Hematopoietic multipotent progenitor cell treated with erythropoietin and hydrocortisone succinate and interleukin-3 and kit ligand, for 17 days (in vitro differentiated cells): ENCODE measurements at regions not wholly inside any gene's neighbourhood (a gene's known extent, or its start where the extent isn't known, plus 50 kb on each side); places are given as distances from the start of the nearest gene placed in this dataset.

Experiments
- DNase-seq: peaks from one replicate; pipeline ENCODE4 v3.0.0-alpha.2; 2015; ENCODE audit warnings: low spot score

- DNase-seq, result no peak
Measured at GRCh38 chr1:18535391-18536210, 54.9 kb downstream of the KLHDC7A start.

- no peak for DNase-seq
Measured at GRCh38 chr1:18536356-18536755, 55.6 kb downstream of the KLHDC7A start.

- DNase-seq, result no peak
Measured at GRCh38 chr1:18536915-18537314, 56.2 kb downstream of the KLHDC7A start.

DNA sequence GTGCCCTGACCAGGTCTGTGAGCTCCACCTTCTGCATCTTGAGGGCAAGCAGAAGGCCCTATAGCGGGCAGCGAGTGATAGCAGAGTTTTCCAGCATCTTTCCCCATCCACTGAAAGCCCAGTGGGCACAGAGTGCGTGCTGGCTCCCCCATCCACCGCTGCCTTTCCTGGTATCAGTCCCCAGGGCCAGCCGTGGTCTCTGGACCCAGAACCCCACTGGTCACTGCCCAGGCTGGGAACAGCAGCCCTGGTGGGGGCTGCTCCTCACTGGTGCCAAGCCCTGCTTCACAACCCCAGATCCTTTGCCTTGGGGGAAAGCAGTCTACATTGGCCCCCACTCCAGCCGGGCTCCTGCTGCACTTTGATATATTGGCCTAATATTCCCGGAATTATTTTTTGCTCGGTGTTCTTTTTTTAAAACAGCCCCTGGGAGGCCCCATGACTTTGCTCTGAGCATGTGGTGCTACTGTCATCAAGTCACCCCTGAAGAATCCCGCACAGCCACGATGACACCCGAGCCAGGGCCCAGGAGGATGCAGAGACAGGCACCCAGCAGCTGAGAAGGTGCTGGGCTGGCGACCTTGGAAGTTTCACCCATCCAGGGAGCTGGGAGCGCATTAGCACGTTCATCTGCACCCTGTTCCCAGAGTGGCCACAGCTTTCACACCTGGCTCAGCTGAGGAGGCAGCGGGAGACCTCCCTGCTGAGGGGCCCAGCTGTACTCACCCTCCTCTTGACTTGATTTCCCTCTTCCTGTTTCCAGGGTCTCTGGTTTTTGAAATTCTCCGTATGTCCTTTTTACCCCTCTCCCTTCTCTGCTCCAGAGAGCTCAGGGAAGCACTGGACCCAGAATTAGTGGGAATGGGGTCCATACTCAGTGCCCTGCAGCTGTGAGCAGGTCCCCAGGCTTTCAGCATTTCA is 56.9 kb downstream of the KLHDC7A start:
- DNase-seq, result no peak

DNA sequence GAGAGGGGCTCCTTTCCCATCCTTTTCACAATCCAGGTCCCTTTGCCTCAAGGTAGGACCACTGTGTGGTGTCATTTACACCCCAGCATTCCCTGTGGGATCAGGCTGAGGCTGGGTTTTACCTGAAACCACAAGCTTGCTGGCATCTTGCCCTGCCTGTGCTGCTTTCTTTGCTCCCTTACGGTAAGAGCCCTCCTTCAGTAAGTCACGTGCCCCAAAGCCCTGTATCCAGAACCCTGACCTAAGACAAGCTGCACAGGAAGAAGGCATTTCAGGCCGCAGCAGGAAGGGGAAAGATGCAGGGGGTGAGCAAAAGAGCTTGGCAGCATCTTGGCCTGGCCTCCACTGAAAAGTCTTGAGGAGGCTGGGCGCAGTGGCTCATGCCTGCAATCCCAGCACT is 58.4 kb downstream of the KLHDC7A start:
- DNase-seq, result no peak

DNA sequence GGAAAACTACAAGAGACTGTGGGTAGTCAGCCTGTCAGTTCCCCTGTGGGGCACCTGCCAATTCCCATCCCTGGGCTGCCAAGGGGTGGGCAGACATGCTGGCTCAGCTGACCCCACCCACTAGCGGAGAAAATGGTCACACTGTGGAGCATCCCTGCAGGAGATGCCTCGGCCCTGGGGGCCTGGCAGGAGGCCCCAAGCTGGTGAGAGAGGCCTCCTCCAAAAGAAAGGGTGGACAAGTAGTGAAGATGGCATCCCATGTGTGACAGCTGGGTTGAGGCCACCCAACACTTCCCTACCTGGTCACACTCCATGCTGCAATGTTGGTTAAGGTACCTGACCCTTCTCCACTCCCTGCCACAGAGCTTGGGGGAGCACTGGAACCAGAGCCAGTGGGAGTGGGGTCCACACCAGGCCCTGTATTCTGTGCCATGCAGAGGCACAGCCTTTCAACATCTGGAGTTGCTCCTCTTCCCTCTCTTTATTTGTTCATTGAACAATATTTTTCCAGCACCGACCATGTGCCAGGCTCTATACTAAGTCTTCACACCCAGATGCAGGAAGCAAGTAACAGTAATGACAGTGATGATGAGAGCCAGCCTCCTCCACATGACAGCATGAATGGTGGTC is 59.5 kb downstream of the KLHDC7A start:
- no peak for DNase-seq

GRCh38 chr1:18541046-18541795 is 60.5 kb downstream of the KLHDC7A start:
- DNase-seq, result no peak

DNA sequence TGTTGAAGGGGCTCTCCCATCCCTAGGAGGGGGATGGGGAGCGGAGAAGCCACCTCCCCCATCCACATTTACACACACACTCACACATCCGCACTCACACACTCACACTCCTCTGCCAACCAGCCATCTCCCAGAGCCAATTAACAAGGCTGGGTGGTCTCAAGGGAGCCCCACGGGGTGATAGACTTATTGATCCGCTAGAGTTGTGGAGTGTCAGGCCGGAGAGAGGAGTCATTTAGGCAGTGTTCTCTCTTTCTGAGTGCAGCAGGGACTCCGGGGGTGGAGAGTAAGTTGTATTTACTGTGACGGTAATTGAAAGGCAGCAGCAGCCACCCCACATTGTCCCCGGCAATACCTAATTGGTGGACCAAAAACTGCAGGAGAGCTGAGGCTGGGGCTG is 61.6 kb downstream of the KLHDC7A start:
- no peak for DNase-seq

- no peak for DNase-seq
Measured at GRCh38 chr1:18546026-18546425, 65.3 kb downstream of the KLHDC7A start.

DNA sequence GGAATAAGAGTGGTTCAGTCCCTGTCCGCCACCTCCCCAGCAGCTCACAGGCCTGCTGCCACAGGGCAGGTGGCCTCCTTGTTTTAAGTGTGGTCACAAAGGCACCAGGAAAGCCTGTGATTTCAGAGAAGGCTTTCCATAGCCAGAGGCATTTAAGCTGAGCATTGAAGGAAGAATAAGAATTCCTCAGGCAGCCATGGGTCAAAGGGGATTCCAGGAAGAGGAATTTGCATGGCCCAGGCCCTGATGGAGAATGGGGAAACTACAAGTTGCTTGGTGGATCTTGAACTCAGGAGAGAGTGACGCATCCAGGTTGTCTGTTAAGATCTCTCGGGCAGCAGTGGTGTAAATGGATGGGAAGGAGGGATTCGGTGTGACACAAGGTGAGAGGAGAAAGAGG is 66.7 kb downstream of the KLHDC7A start:
- no peak for DNase-seq

GRCh38 chr1:18548643-18549042 is 67.9 kb downstream of the KLHDC7A start:
- no peak for DNase-seq

- no peak for DNase-seq
Measured at GRCh38 chr1:18549106-18549505, 68.4 kb downstream of the KLHDC7A start.

DNA sequence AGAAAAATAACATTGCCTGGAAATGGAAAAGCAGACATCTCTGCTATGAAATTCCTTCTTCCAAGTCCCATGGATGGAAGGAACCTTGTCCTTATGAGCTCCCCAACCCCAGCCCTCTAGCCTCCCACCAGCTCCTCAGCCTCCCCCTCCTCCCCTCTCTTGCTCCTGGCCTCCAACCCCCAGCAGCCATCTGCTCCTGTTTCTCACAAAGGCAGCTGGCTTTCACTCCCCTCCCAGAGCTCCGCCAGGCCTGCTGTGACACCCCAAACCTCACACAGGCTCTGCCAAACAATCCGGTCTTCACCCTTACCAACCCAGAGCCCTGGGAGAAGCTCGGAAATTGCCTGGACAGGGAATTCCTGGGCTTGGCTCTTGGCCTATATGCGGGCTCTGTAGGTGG is 69.2 kb downstream of the KLHDC7A start:
- DNase-seq, result no peak

- no peak for DNase-seq
Measured at GRCh38 chr1:18552631-18553030, 71.9 kb downstream of the KLHDC7A start.

DNA sequence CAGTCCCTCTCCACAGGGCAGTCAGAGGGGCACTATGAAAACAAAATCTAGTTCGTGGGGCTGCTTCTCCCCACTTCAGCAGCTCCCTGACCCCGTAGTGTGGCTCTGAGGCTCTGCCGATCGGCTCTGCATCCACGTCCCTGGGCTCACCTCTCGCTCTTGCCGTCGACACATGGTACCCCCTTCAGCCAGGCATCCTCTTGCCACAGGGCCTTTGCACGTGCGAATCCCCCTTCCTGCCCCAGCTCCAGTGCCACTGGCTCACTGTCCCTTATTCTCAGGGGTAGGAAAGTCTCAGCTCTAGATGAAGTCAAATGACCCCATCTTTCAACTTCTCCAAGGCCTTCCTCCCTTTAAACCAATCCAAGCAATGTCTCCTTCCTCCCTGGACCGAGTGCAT is 72.7 kb downstream of the KLHDC7A start:
- DNase-seq, result no peak

DNA sequence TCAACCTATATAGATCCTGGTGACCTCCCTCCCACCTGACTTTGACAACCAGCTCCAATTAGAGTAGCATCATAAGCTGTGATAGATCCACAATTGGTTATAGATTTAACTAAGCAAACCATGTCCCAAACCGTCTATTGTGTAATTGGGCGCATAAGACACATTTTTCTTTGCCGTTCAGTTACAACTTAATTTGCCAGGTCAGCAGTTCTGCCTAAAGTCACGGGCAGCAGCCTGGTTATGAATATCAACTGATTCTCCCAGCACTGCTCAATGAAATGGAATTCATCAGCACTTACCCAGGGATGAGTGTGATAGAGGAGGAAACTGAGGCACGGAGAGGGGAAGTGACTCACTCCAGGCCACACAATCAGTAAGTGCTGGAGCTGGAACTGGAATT is 73.4 kb downstream of the KLHDC7A start:
- DNase-seq, result no peak

GRCh38 chr1:18554597-18554996 is 73.9 kb downstream of the KLHDC7A start:
- no peak for DNase-seq

- no peak for DNase-seq
Measured at GRCh38 chr1:18555036-18555435, 74.3 kb downstream of the KLHDC7A start.

DNA sequence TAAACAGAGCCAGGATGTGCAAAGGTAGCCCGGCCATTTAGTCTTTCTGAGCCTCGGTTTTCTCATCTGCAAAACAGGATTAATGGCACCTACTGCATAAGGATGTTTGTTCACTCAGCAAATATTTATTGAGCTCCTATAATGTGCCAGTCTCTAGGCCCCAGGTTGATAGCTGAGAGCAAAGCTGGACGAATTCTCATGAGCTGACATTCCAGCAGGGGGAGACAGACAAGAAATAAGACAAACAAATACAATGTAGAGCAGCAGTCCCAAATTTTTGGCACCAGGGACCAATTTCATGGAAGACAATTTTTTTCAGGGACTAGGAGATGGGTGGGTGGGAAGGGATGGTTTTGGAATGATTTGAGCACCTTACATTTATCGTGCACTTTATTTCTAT is 74.3 kb upstream of the PAX7 start:
- DNase-seq, result no peak

DNA sequence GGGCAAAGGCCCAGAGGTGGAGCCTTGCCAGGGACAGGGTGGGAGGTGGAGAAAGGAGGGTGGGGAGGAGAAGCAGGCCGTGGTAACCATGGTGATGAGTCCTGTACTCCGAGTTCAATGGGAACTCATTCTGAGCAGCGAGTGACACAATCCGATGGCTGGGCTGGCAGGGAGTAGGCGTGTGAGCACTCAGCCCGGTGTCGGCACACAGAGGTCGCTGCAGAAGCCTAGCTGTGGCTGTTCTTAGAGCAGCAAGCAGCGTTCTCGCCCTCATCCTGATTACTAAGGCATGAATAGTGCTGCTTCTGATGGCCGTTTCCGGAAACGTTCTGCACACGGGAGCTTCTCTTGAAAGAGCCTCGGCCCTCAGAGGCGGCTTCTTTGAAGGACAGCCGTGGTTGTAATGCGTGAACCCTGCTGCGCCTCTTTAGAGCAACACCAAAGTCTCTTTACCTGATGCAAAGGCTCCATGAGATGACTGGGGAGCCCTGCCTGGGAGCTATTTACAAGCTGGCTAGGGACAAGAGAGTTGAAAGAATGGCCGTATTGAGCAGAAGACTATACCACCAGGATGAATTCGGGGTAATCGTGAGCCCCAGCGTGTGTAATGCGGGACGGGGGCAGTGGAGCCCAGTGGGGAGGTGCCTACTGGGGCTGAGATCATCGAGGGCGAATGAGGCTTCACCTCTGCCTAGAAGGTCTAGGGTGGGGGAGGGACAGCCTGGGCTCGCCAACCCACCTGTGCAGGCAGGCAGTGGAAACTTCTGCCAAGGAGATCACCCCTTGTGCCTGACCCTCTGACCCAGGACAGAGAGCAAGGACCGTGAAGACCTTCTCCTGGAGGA is 72.8 kb upstream of the PAX7 start:
- DNase-seq, result no peak

- no peak for DNase-seq
Measured at GRCh38 chr1:18560692-18561091, 70.0 kb upstream of the PAX7 start.
